ENCODE measurements at regions not wholly inside any gene's neighbourhood (a gene's known extent, or its start where the extent isn't known, plus 50 kb on each side); places are given as distances from the start of the nearest gene placed in this dataset.
"Not testable (repeated sequence)": the region's sequence is repeated elsewhere in the genome, so short reads cannot be mapped to it uniquely, and the experiment has no call there.

DNA sequence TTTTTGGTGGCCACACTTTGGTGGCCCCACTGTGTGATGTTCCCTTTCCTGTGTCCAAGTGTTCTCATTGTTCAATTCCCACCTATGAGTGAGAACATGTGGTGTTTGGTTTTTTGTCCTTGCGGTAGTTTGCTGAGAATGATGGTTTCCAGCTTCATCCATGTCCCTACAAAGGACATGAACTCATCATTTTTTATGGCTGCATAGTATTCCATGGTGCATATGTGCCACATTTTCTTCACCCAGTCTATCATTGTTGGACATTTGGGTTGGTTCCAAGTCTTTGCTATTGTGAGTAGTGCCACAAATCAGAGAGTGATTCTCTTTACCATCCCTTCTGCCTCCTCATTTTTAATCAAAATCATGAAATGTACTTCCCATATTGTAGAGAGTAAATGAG lies 114.0 kb upstream of the NR2F2 start:
- H3K27me3 ChIP-seq (replicated peaks in 1 of 4; ENCODE audit: control insufficient read depth in 3 of 4, extremely low read depth in 1 of 4, insufficient read depth in 3 of 4, low read length in 3 of 4); H4K91ac ChIP-seq (replicated peaks; ENCODE audit: insufficient read length, low read length); H2BK20ac ChIP-seq (ENCODE audit: low read length); H3K18ac ChIP-seq (ENCODE audit: extremely low read depth, low read length); POLR2A ChIA-PET (ENCODE audit: partially characterized antibody); H3K4me3 ChIP-seq (ENCODE audit: extremely low read depth in 1 of 4, insufficient read depth in 2 of 4, low read depth in 3 of 4, low read length in 4 of 4); H4K8ac ChIP-seq (ENCODE audit: extremely low read depth, insufficient read depth, low read length); H4K20me1 ChIP-seq (replicated peaks in 1 of 2; ENCODE audit: control insufficient read depth in 1 of 2, insufficient read depth in 2 of 2, low read length in 2 of 2); H3K14ac ChIP-seq (ENCODE audit: insufficient read length); H3K4me2 ChIP-seq (ENCODE audit: insufficient read depth in 1 of 2, low read depth in 2 of 2, low read length in 2 of 2); H3K79me1 ChIP-seq (ENCODE audit: low read depth, low read length); H3K23me2 ChIP-seq (ENCODE audit: low read depth, low read length); H2AK5ac ChIP-seq (ENCODE audit: low read depth, low read length); H3K4me1 ChIP-seq (replicated peaks in 1 of 4; ENCODE audit: control insufficient read depth in 3 of 4, insufficient read depth in 4 of 4, low read length in 3 of 4); H3K9me3 ChIP-seq (ENCODE audit: insufficient read depth in 2 of 2, low read depth in 1 of 2, low read length in 1 of 2); H3K27ac ChIP-seq (ENCODE audit: low read depth, low read length); H3K36me3 ChIP-seq (ENCODE audit: control insufficient read depth in 2 of 4, insufficient read depth in 4 of 4, low read length in 3 of 4); H3K9ac ChIP-seq (replicated peaks in 1 of 4; ENCODE audit: extremely low read depth in 1 of 4, low read depth in 3 of 4, low read length in 3 of 4); H2AFZ ChIP-seq (ENCODE audit: low read length); H2BK5ac ChIP-seq (ENCODE audit: low read depth, low read length); H3K79me2 ChIP-seq (ENCODE audit: control insufficient read depth in 1 of 2, insufficient read depth in 2 of 2, low read length in 2 of 2); H4K5ac ChIP-seq (ENCODE audit: insufficient read length, low read depth, low read length); H2BK120ac ChIP-seq (replicated peaks; ENCODE audit: low read depth, low read length); H2BK15ac ChIP-seq (ENCODE audit: low read length); H3K56ac ChIP-seq (replicated peaks; ENCODE audit: insufficient read length, low read depth, low read length); H2BK12ac ChIP-seq (ENCODE audit: low read depth, low read length); DNase-seq (ENCODE audit: low read depth in 1 of 2, low spot score in 2 of 2); H3K4ac ChIP-seq (replicated peaks; ENCODE audit: insufficient read length, low read depth, low read length); H3K23ac ChIP-seq (ENCODE audit: insufficient read length); FAIRE-seq: not testable (repeated sequence)
- CTCF ChIA-PET (ENCODE audit: partially characterized antibody) = interaction anchor here (0.5 kb wide), 1 partner anchor 277 kb away, joined by 3 read pairs; no protein-coding TSS in a partner anchor
- no CpG with 5 or more reads among the region's 1 CpG for WGBS, 2 experiments (ENCODE audit: extremely low coverage in 1 of 2, insufficient coverage in 1 of 2, insufficient read length in 1 of 2, insufficient replicate concordance in 2 of 2, low coverage in 1 of 2, low lambda C conversion rate in 2 of 2, missing lambda C conversion rate in 1 of 2)

Measured in H1 (cell line).